Activated T-cell treated with anti-CD3 and anti-CD28 coated beads, Interleukin-2, amount 50 U/mL, for 24 hours (primary cell): ENCODE measurements at regions not wholly inside any gene's neighbourhood (a gene's known extent, or its start where the extent isn't known, plus 50 kb on each side); places are given as distances from the start of the nearest gene placed in this dataset.
A peak's percentile ranks its signal among the peaks of the same experiment; 100 is the strongest.

Experiments
- DNase-seq: peaks from one replicate; pipeline ENCODE4 v3.0.0-alpha.2; 2020
- H3K27ac Mint-ChIP-seq: 2 replicates; pipeline ENCODE4 v1.8.0; 2020; ENCODE audit warnings: mild to moderate bottlenecking, mixed read lengths
- H3K27me3 Mint-ChIP-seq: 2 replicates; pipeline ENCODE4 v1.8.0; 2020; ENCODE audit warnings: mixed read lengths
- H3K36me3 Mint-ChIP-seq: 2 replicates; pipeline ENCODE4 v1.8.0; 2020; ENCODE audit warnings: low read depth, mixed read lengths
- H3K4me1 Mint-ChIP-seq: 2 replicates; pipeline ENCODE4 v1.8.0; 2020; ENCODE audit warnings: low read depth, mixed read lengths
- H3K4me3 Mint-ChIP-seq: 2 replicates; pipeline ENCODE4 v1.8.0; 2020; ENCODE audit warnings: mild to moderate bottlenecking, moderate library complexity, mixed read lengths
- H3K9me3 Mint-ChIP-seq: 2 replicates; pipeline ENCODE4 v1.8.0; 2020; ENCODE audit warnings: mixed read lengths

DNA sequence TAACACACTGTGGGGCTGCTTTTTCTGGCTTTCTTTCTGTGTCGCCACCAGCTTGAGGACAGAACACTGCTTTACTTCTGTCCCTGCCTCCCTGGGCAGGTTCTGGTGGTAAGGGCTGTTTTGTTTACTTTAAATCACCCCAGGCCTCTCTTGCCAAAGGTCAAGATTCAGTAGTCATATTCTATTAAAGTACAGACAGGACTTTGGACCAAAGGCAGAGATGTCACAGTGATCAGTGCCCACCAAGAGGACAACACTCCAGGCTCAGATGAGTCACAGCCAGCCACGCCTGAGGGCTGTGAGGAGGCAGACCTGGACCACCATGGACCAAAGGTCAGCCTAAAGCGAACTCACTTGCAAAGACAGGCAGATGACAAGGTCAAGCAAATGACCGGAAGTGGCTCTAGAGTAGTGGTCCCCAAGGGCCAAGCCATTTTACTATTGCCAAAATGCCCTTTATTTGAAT is 200.0 kb downstream of the RHOU start:
- peaks cover 33% of the 10 kb centered on the region for H3K4me1 Mint-ChIP-seq
- no peaks in the 10 kb centered on the region for H3K9me3 Mint-ChIP-seq
- H3K4me3 Mint-ChIP-seq, result no peak overlapping the region
- no peak for DNase-seq
- no peaks in the 10 kb centered on the region for H3K27me3 Mint-ChIP-seq
- H3K36me3 Mint-ChIP-seq, result no peaks in the 10 kb centered on the region
- H3K27ac Mint-ChIP-seq, result no peak overlapping the region

DNA sequence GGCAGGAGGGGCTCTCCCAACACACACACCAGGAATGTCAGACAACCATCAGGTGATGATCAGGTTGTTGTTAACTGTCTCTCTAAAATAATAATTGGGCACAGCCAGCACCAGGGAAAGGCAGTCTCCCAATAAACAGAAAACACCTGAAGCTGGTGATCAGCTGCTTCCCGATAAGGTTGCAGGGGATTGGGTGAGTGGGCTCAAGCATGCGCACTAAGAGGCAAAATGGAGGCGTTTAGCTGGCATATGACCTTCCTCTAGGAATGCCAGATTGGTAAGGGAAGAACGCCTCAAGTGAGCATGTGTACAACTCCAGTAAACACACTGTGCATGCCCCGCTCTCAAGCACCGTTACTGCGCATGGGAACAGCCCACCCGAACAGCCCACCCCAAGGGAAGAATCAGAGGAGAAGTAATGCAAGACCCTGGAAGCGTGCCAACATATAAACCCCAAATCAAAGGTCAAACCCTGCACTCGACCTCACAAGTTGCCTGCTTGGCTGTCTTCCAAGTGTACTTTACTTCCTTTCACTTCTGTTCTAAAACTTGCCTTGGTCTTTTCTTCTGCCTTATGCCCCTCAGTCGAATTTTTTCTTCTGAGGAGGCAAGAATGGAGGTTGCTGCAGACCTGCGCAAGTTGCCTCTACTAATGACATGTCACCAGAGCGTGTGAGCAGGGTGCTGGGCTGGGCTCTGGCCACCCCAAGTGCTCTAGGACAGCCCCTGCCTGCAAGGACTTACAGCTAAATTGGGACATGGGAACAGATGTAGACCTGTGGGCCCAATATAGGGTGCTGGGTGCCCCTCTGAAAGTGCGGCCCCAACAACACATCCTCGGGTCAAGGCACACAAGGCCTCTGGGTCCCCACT is 200.8 kb downstream of the RHOU start:
- Mint-ChIP-seq H3K27ac (no peak overlapping the region), H3K27me3 (no peaks in the 10 kb centered on the region), H3K4me3 (no peak overlapping the region), H3K9me3 (no peaks in the 10 kb centered on the region), H3K36me3 (no peaks in the 10 kb centered on the region), H3K4me1 (peaks cover 33% of the 10 kb centered on the region)
- DNase-seq, result no peak

DNA sequence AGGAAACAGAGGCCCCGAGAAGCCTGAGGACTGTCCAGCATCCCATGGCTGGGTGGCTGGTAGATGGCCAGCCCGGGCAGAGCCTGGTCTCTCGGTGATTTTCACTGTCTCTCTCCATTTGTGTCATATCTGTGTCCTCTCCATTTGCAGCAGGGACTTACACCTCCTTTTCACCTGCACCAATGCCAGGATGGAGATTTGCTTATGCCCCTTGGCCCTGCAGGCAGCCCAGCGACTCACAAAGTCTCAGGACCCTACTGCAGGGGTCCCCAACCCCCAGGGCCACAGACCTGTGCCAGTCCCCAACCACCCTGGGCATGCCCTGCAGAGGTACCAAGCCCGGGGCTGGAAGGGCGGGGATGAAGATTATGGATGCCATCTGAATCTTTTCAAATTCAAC is 201.6 kb downstream of the RHOU start:
- Mint-ChIP-seq H3K27me3 (no peaks in the 10 kb centered on the region), H3K4me1 (peaks cover 33% of the 10 kb centered on the region), H3K36me3 (no peaks in the 10 kb centered on the region), H3K27ac (no peak overlapping the region), H3K4me3 (no peak overlapping the region), H3K9me3 (no peaks in the 10 kb centered on the region)
- no peak for DNase-seq

GRCh38 chr1:228937351-228937750 is 202.1 kb downstream of the RHOU start:
- H3K36me3 Mint-ChIP-seq, result no peaks in the 10 kb centered on the region
- DNase-seq, result no peak
- no peak overlapping the region for H3K4me3 Mint-ChIP-seq
- H3K9me3 Mint-ChIP-seq, result no peaks in the 10 kb centered on the region
- H3K4me1 Mint-ChIP-seq, result peaks cover 33% of the 10 kb centered on the region
- H3K27ac Mint-ChIP-seq, result no peak overlapping the region
- H3K27me3 Mint-ChIP-seq, result no peaks in the 10 kb centered on the region

DNA sequence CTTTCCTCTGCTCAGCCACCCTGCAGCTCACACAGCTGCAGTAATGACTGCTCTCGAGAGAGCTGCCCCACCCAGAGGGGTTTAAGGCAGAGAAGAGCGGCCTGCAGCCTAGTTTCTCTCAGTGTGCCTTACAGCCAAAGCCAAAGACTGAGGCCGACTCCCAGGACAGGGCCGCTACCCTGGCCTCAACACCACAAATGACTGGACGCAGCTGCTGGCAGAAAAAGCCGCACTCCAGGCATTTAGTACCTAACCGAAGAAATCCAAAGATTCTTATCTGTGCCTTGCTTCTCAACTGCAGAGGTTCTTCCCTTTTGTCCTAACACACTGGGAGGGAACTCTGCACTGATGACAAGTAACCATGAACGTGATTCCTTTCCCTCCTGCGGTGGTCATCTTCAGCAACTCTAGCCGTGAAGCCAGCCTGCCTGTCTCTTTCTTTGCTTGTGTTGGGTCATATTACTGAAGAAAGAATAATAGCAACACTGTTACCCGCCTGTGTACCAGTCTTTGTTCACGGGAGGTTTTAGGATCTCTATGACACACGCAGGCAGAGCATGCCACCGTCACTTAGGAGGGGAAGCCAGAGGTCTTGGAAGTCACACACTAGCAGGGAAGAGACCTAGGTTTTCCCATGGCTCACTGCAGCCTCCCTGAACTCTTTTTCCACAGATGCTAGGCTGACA is 202.7 kb downstream of the RHOU start:
- H3K36me3 Mint-ChIP-seq, result no peaks in the 10 kb centered on the region

GRCh38 chr1:228938537-228938901 is 203.2 kb downstream of the RHOU start:
- peak; percentile 49 for DNase-seq
- H3K27ac Mint-ChIP-seq, result peak overlapping the region; percentile 53
- H3K9me3 Mint-ChIP-seq, result no peaks in the 10 kb centered on the region
- no peaks in the 10 kb centered on the region for H3K36me3 Mint-ChIP-seq
- H3K4me1 Mint-ChIP-seq, result peaks cover 33% of the 10 kb centered on the region
- H3K27me3 Mint-ChIP-seq, result no peaks in the 10 kb centered on the region
- H3K4me3 Mint-ChIP-seq, result no peak overlapping the region

More for the DNA sequence above, 202.7 kb downstream of the RHOU start:
- no peak for DNase-seq
- Mint-ChIP-seq H3K4me1 (peaks cover 33% of the 10 kb centered on the region), H3K4me3 (no peak overlapping the region), H3K9me3 (no peaks in the 10 kb centered on the region), H3K27me3 (no peaks in the 10 kb centered on the region), H3K27ac (peak overlapping the region; percentile 53)

GRCh38 chr1:228939001-228939691 is 203.9 kb downstream of the RHOU start:
- Mint-ChIP-seq H3K27ac (peak overlapping the region; percentile 13), H3K36me3 (no peaks in the 10 kb centered on the region), H3K4me3 (no peak overlapping the region), H3K9me3 (no peaks in the 10 kb centered on the region), H3K27me3 (no peaks in the 10 kb centered on the region), H3K4me1 (peaks cover 33% of the 10 kb centered on the region)
- no peak for DNase-seq

- DNase-seq, result no peak
- H3K4me1 Mint-ChIP-seq, result peaks cover 34% of the 10 kb centered on the region
- H3K27me3 Mint-ChIP-seq, result no peaks in the 10 kb centered on the region
- no peaks in the 10 kb centered on the region for H3K9me3 Mint-ChIP-seq
- no peaks in the 10 kb centered on the region for H3K36me3 Mint-ChIP-seq
- H3K27ac Mint-ChIP-seq, result no peak overlapping the region
- no peak overlapping the region for H3K4me3 Mint-ChIP-seq
Measured at GRCh38 chr1:228939881-228940392, 204.7 kb downstream of the RHOU start.

GRCh38 chr1:228940526-228940925 is 205.2 kb downstream of the RHOU start:
- no peak overlapping the region for H3K4me3 Mint-ChIP-seq
- H3K27ac Mint-ChIP-seq, result no peak overlapping the region
- DNase-seq, result no peak
- H3K36me3 Mint-ChIP-seq, result no peaks in the 10 kb centered on the region
- no peaks in the 10 kb centered on the region for H3K27me3 Mint-ChIP-seq
- peaks cover 37% of the 10 kb centered on the region for H3K4me1 Mint-ChIP-seq
- no peaks in the 10 kb centered on the region for H3K9me3 Mint-ChIP-seq

DNA sequence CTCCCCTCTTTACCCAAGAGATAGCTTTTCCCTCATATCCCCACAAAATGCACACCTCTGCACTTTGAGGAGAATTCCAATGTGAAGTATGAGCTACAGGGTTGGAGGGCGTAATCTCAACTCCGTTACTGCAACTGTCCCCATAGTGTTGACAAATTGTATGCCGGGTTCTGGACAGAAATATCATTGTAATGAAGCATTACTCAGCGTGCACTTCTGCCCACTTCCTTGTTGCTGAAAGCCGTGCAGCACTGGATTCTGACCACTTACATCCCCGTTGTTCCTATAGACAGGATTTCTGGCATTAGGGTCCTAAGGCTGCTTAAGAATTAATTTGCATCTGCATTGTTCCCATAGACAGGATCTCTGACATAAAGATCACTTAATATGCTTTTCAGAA is 205.6 kb downstream of the RHOU start:
- Mint-ChIP-seq H3K27ac (no peak overlapping the region), H3K4me3 (no peak overlapping the region), H3K4me1 (peaks cover 35% of the 10 kb centered on the region), H3K27me3 (no peaks in the 10 kb centered on the region), H3K36me3 (no peaks in the 10 kb centered on the region), H3K9me3 (no peaks in the 10 kb centered on the region)
- DNase-seq, result no peak

GRCh38 chr1:228941666-228942065 is 206.4 kb downstream of the RHOU start:
- Mint-ChIP-seq H3K4me3 (no peak overlapping the region), H3K9me3 (no peaks in the 10 kb centered on the region), H3K4me1 (peaks cover 29% of the 10 kb centered on the region), H3K27ac (no peak overlapping the region), H3K27me3 (no peaks in the 10 kb centered on the region), H3K36me3 (no peaks in the 10 kb centered on the region)
- DNase-seq, result no peak

GRCh38 chr1:228943436-228943835 is 208.2 kb downstream of the RHOU start:
- Mint-ChIP-seq H3K27me3 (no peaks in the 10 kb centered on the region), H3K36me3 (no peaks in the 10 kb centered on the region), H3K4me1 (peaks cover 11% of the 10 kb centered on the region), H3K4me3 (no peak overlapping the region), H3K9me3 (no peaks in the 10 kb centered on the region), H3K27ac (no peak overlapping the region)
- DNase-seq, result no peak

GRCh38 chr1:228944296-228944695 is 209.0 kb downstream of the RHOU start:
- Mint-ChIP-seq H3K27me3 (no peaks in the 10 kb centered on the region), H3K4me3 (no peak overlapping the region), H3K9me3 (no peaks in the 10 kb centered on the region), H3K4me1 (peaks cover 3% of the 10 kb centered on the region), H3K36me3 (no peaks in the 10 kb centered on the region), H3K27ac (no peak overlapping the region)
- no peak for DNase-seq

- no peaks in the 10 kb centered on the region for H3K9me3 Mint-ChIP-seq
- no peaks in the 10 kb centered on the region for H3K36me3 Mint-ChIP-seq
- peaks cover 3% of the 10 kb centered on the region for H3K4me1 Mint-ChIP-seq
- no peak overlapping the region for H3K27ac Mint-ChIP-seq
- no peak for DNase-seq
- H3K4me3 Mint-ChIP-seq, result no peak overlapping the region
- H3K27me3 Mint-ChIP-seq, result no peaks in the 10 kb centered on the region
Measured at GRCh38 chr1:228944935-228945371, 209.7 kb downstream of the RHOU start.
